AG04449 (cell line): ENCODE measurements at regions not wholly inside any gene's neighbourhood (a gene's known extent, or its start where the extent isn't known, plus 50 kb on each side); places are given as distances from the start of the nearest gene placed in this dataset.

Experiments used
- CTCF ChIA-PET: fragments of 350-600 bp; formaldehyde crosslinking; extraction: SDS; loops from one replicate; lab custom pipeline; 2021; ENCODE audit warnings: antibody characterized with exemption; lab: Yijun Ruan, JAX
- POLR2A ChIA-PET: fragments of 400-600, 350-600 bp; formaldehyde crosslinking; extraction: SDS; loops from one replicate; lab custom pipeline; 2020; ENCODE audit warnings: antibody characterized with exemption, inconsistent platforms; lab: Yijun Ruan, JAX
- DNase-seq: peaks from one replicate; pipeline ENCODE4 v3.0.0-alpha.2; 2010; ENCODE audit warnings: low read depth, low spot score
- H3K4me3 ChIP-seq: 2 replicates; pipeline ENCODE4 v1.5.1; 2011; ENCODE audit warnings: low read depth, mild to moderate bottlenecking, control low read depth, low read length
- TF ChIP-seq, protein P1 (sequence below): IDR thresholded peaks from one replicate; pipeline ENCODE4 v1.5.1; 2011; ENCODE audit warnings: mild to moderate bottlenecking, moderate library complexity, low read length, control low read depth, inconsistent platforms; ENCODE audit not compliant: insufficient read depth; ENCODE audit errors: missing control alignments

- ChIA-PET CTCF (no interaction called here), POLR2A (no interaction called here)
- H3K4me3 ChIP-seq: no peak overlapping the region
- TF ChIP-seq, protein P1, sequence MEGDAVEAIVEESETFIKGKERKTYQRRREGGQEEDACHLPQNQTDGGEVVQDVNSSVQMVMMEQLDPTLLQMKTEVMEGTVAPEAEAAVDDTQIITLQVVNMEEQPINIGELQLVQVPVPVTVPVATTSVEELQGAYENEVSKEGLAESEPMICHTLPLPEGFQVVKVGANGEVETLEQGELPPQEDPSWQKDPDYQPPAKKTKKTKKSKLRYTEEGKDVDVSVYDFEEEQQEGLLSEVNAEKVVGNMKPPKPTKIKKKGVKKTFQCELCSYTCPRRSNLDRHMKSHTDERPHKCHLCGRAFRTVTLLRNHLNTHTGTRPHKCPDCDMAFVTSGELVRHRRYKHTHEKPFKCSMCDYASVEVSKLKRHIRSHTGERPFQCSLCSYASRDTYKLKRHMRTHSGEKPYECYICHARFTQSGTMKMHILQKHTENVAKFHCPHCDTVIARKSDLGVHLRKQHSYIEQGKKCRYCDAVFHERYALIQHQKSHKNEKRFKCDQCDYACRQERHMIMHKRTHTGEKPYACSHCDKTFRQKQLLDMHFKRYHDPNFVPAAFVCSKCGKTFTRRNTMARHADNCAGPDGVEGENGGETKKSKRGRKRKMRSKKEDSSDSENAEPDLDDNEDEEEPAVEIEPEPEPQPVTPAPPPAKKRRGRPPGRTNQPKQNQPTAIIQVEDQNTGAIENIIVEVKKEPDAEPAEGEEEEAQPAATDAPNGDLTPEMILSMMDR: no peak
- no peak for DNase-seq
These were observed 87.1 kb downstream of the KIF2B start for GRCh38 chr17:53909802-53910201.

GRCh38 chr17:53912117-53912516 is 89.4 kb downstream of the KIF2B start:
- CTCF ChIA-PET: no interaction called here
- TF ChIP-seq, protein P1: no peak
- POLR2A ChIA-PET: no interaction called here
- no peak for DNase-seq
- H3K4me3 ChIP-seq: no peak overlapping the region

DNA sequence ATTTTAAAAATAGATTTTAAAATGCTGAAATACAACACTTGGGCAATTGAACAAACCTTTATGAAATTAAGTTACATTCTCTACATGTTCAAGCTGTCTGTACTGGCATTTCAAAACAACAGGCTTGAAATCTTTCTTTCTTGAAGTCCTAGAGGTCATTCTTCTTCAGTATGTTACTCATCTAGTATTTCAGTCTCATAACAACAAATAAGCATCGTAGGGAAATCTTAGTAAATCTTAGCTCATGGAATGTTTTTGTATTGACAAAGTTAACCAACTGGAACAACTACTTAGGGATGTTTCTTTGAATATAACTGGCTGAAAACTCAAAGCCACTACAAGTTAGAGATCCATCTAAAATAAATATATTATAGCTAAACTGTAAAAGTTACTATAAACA is 96.6 kb downstream of the KIF2B start:
- CTCF ChIA-PET: no interaction called here
- DNase-seq: no peak
- POLR2A ChIA-PET: no interaction called here
- TF ChIP-seq, protein P1: no peak
- no peak overlapping the region for H3K4me3 ChIP-seq

DNA sequence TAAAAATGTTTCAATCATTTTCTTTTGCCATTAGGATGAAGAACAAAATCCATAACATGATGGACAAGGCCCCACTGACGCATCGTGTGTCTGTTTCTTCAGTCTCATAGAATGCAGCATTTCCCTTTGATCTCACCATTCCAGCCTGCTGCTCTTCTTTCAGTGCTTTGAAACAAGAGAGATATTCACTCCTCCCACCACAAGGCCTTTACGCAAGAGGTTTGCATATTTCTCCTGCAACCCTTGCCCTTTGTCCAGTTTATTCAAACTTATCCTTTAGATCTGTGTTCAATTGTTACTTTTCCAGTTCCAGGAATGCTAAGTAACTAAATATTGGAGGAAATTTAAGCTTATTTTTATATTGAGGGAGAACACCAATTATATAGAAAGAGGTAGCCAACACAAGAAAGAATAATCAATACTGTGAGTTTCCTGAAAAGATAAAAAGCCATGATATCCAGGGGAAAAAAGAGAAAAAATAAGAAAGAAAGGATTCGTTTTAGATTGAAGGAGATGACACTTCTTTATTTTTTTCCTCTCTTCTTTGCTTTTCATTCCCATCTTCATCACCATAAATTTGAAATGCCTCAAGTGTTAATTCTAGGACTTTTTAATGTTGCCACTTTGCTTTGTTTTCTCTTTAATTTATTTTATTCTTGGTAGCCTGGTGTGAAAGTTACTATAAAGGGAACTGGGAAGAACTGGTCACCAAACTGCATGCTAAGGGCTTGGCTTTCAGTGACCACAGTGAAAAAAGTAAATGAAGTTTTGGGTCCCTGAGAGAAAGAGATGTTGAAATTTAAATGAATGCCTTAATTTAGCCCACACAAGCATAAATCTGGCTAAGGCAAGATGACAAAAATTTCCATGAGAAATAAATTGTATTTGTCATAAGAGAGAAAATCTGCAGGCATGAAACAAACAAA is 102.1 kb downstream of the KIF2B start:
- DNase-seq: no peak
- POLR2A ChIA-PET: no interaction called here
- CTCF ChIA-PET: no interaction called here
- no peak overlapping the region for H3K4me3 ChIP-seq
- TF ChIP-seq, protein P1: no peak

DNA sequence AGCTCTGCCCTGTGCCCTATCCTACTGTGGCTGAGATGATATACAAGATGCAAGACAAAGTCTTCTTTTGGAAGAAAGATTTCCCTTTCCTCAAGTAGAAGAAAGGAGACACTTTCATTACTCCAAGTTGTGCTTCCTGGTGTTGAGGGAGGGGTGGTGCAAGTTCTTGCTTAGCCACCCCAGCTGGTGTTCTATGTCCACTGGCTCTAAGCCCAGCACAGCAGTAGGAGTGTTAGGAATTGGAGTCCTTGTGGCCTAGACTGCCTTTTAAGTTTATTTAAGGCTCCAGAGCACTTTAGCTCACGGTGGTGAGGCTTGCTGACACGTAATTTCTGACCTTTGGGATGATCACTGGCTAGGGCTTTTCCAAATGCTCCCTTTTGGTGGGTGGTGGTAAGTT is 109.7 kb downstream of the KIF2B start:
- DNase-seq: no peak
- TF ChIP-seq, protein P1: no peak
- POLR2A ChIA-PET: no interaction called here
- CTCF ChIA-PET: no interaction called here
- no peak overlapping the region for H3K4me3 ChIP-seq

- ChIA-PET CTCF (no interaction called here), POLR2A (no interaction called here)
- H3K4me3 ChIP-seq: no peak overlapping the region
- TF ChIP-seq, protein P1: no peak
- DNase-seq: no peak
These were observed 112.2 kb downstream of the KIF2B start for GRCh38 chr17:53934931-53935330.
